MM.1S (cell line): ENCODE measurements at regions not wholly inside any gene's neighbourhood (a gene's known extent, or its start where the extent isn't known, plus 50 kb on each side); places are given as distances from the start of the nearest gene placed in this dataset.

Source experiments
- DNase-seq: peaks from one replicate; pipeline ENCODE4 v3.0.0-alpha.2; 2015
- H2AFZ ChIP-seq: fragments of 300-600 bp; sonication (generic); 2 replicates; pipeline ENCODE4 v1.6.0; 2016; ENCODE audit warnings: antibody characterized with exemption, low read length
- H3F3A ChIP-seq: fragments of 300-600 bp; sonication (generic); 2 replicates; pipeline ENCODE4 v1.6.1; 2016; ENCODE audit warnings: mild to moderate bottlenecking, antibody characterized with exemption, low read length, moderate library complexity, mixed read lengths; ENCODE audit not compliant: insufficient read depth
- H3K27ac ChIP-seq: fragments of 300-600 bp; sonication (generic); 2 replicates; pipeline ENCODE4 v1.5.1; 2016; ENCODE audit warnings: mild to moderate bottlenecking, low read length
- H3K27me3 ChIP-seq: fragments of 300-600 bp; sonication (generic); replicated peaks from 2 replicates; pipeline ENCODE4 v1.6.0; 2016; ENCODE audit warnings: low read length; ENCODE audit not compliant: insufficient read depth
- H3K36me3 ChIP-seq: fragments of 300-600 bp; sonication (generic); replicated peaks from 2 replicates; pipeline ENCODE4 v1.6.1; 2016; ENCODE audit warnings: mild to moderate bottlenecking, low read length, mixed read lengths; ENCODE audit not compliant: insufficient read depth
- H3K4me1 ChIP-seq: fragments of 300-600 bp; sonication (generic); 2 replicates; pipeline ENCODE4 v1.6.1; 2016; ENCODE audit warnings: low read length, mixed read lengths
- H3K4me2 ChIP-seq: fragments of 300-600 bp; sonication (generic); 2 replicates; pipeline ENCODE4 v1.6.0; 2016; ENCODE audit warnings: low read depth, low read length
- H3K4me3 ChIP-seq: fragments of 300-600 bp; sonication (generic); 2 replicates; pipeline ENCODE4 v1.5.1; 2016; ENCODE audit warnings: low read length, mixed read lengths
- H3K79me2 ChIP-seq: fragments of 300-600 bp; sonication (generic); 2 replicates; pipeline ENCODE4 v1.6.1; 2016; ENCODE audit warnings: mixed run types, low read length, mixed read lengths
- H3K9ac ChIP-seq: fragments of 300-600 bp; sonication (generic); 2 replicates; pipeline ENCODE4 v1.6.1; 2016; ENCODE audit warnings: low read length, mixed read lengths
- H3K9me2 ChIP-seq: fragments of 300-600 bp; sonication (generic); replicated peaks from 2 replicates; pipeline ENCODE4 v1.6.1; 2016; ENCODE audit warnings: mild to moderate bottlenecking, low read length, mixed read lengths; ENCODE audit not compliant: insufficient read depth
- H3K9me3 ChIP-seq: fragments of 300-600 bp; sonication (generic); replicated peaks from 2 replicates; pipeline ENCODE4 v1.6.1; 2016; ENCODE audit warnings: mild to moderate bottlenecking, low read length, mixed read lengths; ENCODE audit not compliant: insufficient read depth
- H4K20me1 ChIP-seq: fragments of 300-600 bp; sonication (generic); 2 replicates; pipeline ENCODE4 v1.6.1; 2016; ENCODE audit warnings: mild to moderate bottlenecking, low read length, moderate library complexity, mixed read lengths; ENCODE audit not compliant: insufficient read depth
- CTCF ChIP-seq: fragments of 300-600 bp; sonication (generic); IDR thresholded peaks from 2 replicates; pipeline ENCODE4 v1.5.1; 2016; ENCODE audit warnings: antibody characterized with exemption, low read length, mixed read lengths
- EZH2 ChIP-seq: fragments of 300-600 bp; sonication (generic); optimal IDR thresholded peaks from 2 replicates; pipeline ENCODE3; 2017; ENCODE audit warnings: low read depth, mild to moderate bottlenecking, antibody characterized with exemption, low read length, mixed read lengths
- EZH2phosphoT487 ChIP-seq: fragments of 300-600 bp; sonication (generic); IDR thresholded peaks from 2 replicates; pipeline ENCODE4 v1.6.1; 2018; ENCODE audit warnings: antibody characterized with exemption, low read length

GRCh38 chr13:44274771-44275205 lies 98.8 kb upstream of the SERP2 start:
- H4K20me1 ChIP-seq: no peaks in the 10 kb centered on the region
- no peak for DNase-seq
- TF ChIP-seq EZH2phosphoT487 (no peak), EZH2 (no peak)
- H3K79me2 ChIP-seq: no peaks in the 10 kb centered on the region
- peaks cover 8% of the 10 kb centered on the region; the same call in 1 of the 2 replicates for H3K4me1 ChIP-seq
- no peaks in the 10 kb centered on the region for H3K27me3 ChIP-seq
- H3K4me2 ChIP-seq: peak overlapping the region; percentile 73
- no peaks in the 10 kb centered on the region for H3K9me3 ChIP-seq
- H3K4me3 ChIP-seq: peak overlapping the region; percentile 41; the same call in 1 of the 2 replicates
- no peaks in the 10 kb centered on the region for H3F3A ChIP-seq
- peak overlapping the region; percentile 44; the same call in 1 of the 2 replicates for H3K27ac ChIP-seq
- peak overlapping the region; percentile 97 for H2AFZ ChIP-seq
- H3K36me3 ChIP-seq: no peaks in the 10 kb centered on the region
- peak overlapping the region; percentile 31; the same call in 1 of the 2 replicates for H3K9ac ChIP-seq
- H3K9me2 ChIP-seq: no peaks in the 10 kb centered on the region

- Histone ChIP-seq H3K4me1 (peaks cover 8% of the 10 kb centered on the region; the same call in 1 of the 2 replicates), H3K9me2 (no peaks in the 10 kb centered on the region), H3K9me3 (no peaks in the 10 kb centered on the region), H3K27me3 (no peaks in the 10 kb centered on the region), H3K4me2 (no peak overlapping the region), H3K36me3 (no peaks in the 10 kb centered on the region), H3F3A (no peaks in the 10 kb centered on the region), H4K20me1 (no peaks in the 10 kb centered on the region), H3K27ac (no peak overlapping the region), H3K79me2 (no peaks in the 10 kb centered on the region), H3K4me3 (no peak overlapping the region), H2AFZ (no peak overlapping the region), H3K9ac (no peak overlapping the region)
- TF ChIP-seq CTCF (no peak), EZH2 (no peak), EZH2phosphoT487 (no peak)
- DNase-seq: no peak
Measured at GRCh38 chr13:44275381-44275780, 98.2 kb upstream of the SERP2 start.

GRCh38 chr13:44276061-44276460 lies 97.6 kb upstream of the SERP2 start:
- Histone ChIP-seq H3K4me1 (peaks cover 8% of the 10 kb centered on the region; the same call in 1 of the 2 replicates), H3K27ac (no peak overlapping the region), H3K4me2 (no peak overlapping the region), H2AFZ (no peak overlapping the region), H3F3A (no peaks in the 10 kb centered on the region), H3K9me2 (no peaks in the 10 kb centered on the region), H3K27me3 (no peaks in the 10 kb centered on the region), H3K9me3 (no peaks in the 10 kb centered on the region), H3K4me3 (no peak overlapping the region), H3K79me2 (no peaks in the 10 kb centered on the region), H4K20me1 (no peaks in the 10 kb centered on the region), H3K36me3 (no peaks in the 10 kb centered on the region), H3K9ac (no peak overlapping the region)
- TF ChIP-seq EZH2: no peak
- no peak for TF ChIP-seq EZH2phosphoT487
- TF ChIP-seq CTCF: no peak
- no peak for DNase-seq

GRCh38 chr13:44277459-44277858 lies 96.2 kb upstream of the SERP2 start:
- Histone ChIP-seq H3F3A (no peaks in the 10 kb centered on the region), H3K27ac (no peak overlapping the region), H3K4me1 (peaks cover 8% of the 10 kb centered on the region; the same call in 1 of the 2 replicates), H3K36me3 (no peaks in the 10 kb centered on the region), H4K20me1 (no peaks in the 10 kb centered on the region), H3K9me2 (no peaks in the 10 kb centered on the region), H3K4me3 (no peak overlapping the region), H2AFZ (no peak overlapping the region), H3K27me3 (no peaks in the 10 kb centered on the region), H3K9me3 (no peaks in the 10 kb centered on the region), H3K4me2 (no peak overlapping the region), H3K79me2 (no peaks in the 10 kb centered on the region), H3K9ac (no peak overlapping the region)
- DNase-seq: no peak
- TF ChIP-seq EZH2phosphoT487 (no peak), EZH2 (no peak), CTCF (no peak)
